VCaP (cell line): ENCODE measurements at regions not wholly inside any gene's neighbourhood (a gene's known extent, or its start where the extent isn't known, plus 50 kb on each side); places are given as distances from the start of the nearest gene placed in this dataset.

Experiments used
- H3K27ac ChIP-seq: fragments of 450-650 bp; 2 replicates; pipeline ENCODE4 v1.5.1; 2017
- CTCF ChIP-seq: fragments of 450-650 bp; conservative IDR thresholded peaks from 2 replicates; pipeline ENCODE4 v1.5.1; 2017; ENCODE audit warnings: mild to moderate bottlenecking, moderate library complexity

GRCh38 chr7:19415123-19415522 lies 269.9 kb upstream of the FERD3L start:
- TF ChIP-seq CTCF = no peak
- H3K27ac ChIP-seq = no peak overlapping the region

GRCh38 chr7:19413443-19413965 lies 268.3 kb upstream of the FERD3L start:
- no peak for TF ChIP-seq CTCF
- no peak overlapping the region for H3K27ac ChIP-seq

GRCh38 chr7:19410691-19411090 lies 265.5 kb upstream of the FERD3L start:
- no peak overlapping the region for H3K27ac ChIP-seq
- no peak for TF ChIP-seq CTCF

- no peak for TF ChIP-seq CTCF
- no peak overlapping the region for H3K27ac ChIP-seq
Measured at GRCh38 chr7:19410106-19410505, 264.9 kb upstream of the FERD3L start.

GRCh38 chr7:19408706-19409220 lies 263.5 kb upstream of the FERD3L start:
- TF ChIP-seq CTCF = no peak

GRCh38 chr7:19407270-19407669 lies 262.0 kb upstream of the FERD3L start:
- TF ChIP-seq CTCF = no peak
- H3K27ac ChIP-seq = no peak overlapping the region

More at GRCh38 chr7:19408706-19409220, 263.5 kb upstream of the FERD3L start:
- H3K27ac ChIP-seq = no peak overlapping the region

- TF ChIP-seq CTCF = no peak
- H3K27ac ChIP-seq = no peak overlapping the region
Measured at GRCh38 chr7:19405541-19405940, 260.3 kb upstream of the FERD3L start.
